Panc1 (cell line): ENCODE measurements at regions not wholly inside any gene's neighbourhood (a gene's known extent, or its start where the extent isn't known, plus 50 kb on each side); places are given as distances from the start of the nearest gene placed in this dataset.

ENCODE experiments used
- ATAC-seq: fragments of 200-7000 bp; cut with Tn5 transposase; 2 replicates; pipeline ENCODE4 v1.9.1; 2020; ENCODE audit warnings: mild to moderate bottlenecking, moderate library complexity
- BruUV-seq: library from RNA; stranded (reverse); fragments of 400-500 nt; replicated peaks from 2 replicates; lab custom pipeline; 2021; lab: Mats Ljungman, UMichigan
- CTCF ChIA-PET: fragments of 300-600 bp; sonication (Branson Sonifier 250); formaldehyde crosslinking; loops from one replicate; lab custom pipeline; 2022; ENCODE audit warnings: antibody characterized with exemption; lab: Charles Lee
- POLR2A ChIA-PET: fragments of 300-600 bp; sonication (Branson Sonifier 250); formaldehyde crosslinking; loops from one replicate; lab custom pipeline; 2022; ENCODE audit warnings: antibody characterized with exemption; lab: Charles Lee
- DNase-seq: peaks from one replicate; pipeline ENCODE4 v3.0.0-alpha.2; 2010; ENCODE audit warnings: low read depth, low spot score
- H3K27ac ChIP-seq: 2 replicates; pipeline ENCODE4 v1.5.1; 2011; ENCODE audit warnings: mild to moderate bottlenecking, low read length, inconsistent platforms
- H3K27me3 ChIP-seq: fragments of 200-500 bp; sonication (Bioruptor generic); 2 replicates; pipeline ENCODE4 v1.6.0; 2014; ENCODE audit warnings: low read length, inconsistent platforms; ENCODE audit not compliant: control insufficient read depth, insufficient read depth
- H3K36me3 ChIP-seq: fragments of 200-500 bp; sonication (Bioruptor generic); 2 replicates; pipeline ENCODE4 v1.5.1; 2014; ENCODE audit warnings: inconsistent platforms, mild to moderate bottlenecking, low read length, moderate library complexity; ENCODE audit not compliant: control insufficient read depth, insufficient read depth
- H3K4me1 ChIP-seq: 2 replicates; pipeline ENCODE4 v1.5.1; 2011; ENCODE audit warnings: inconsistent platforms, mild to moderate bottlenecking, low read length, moderate library complexity; ENCODE audit not compliant: control insufficient read depth, insufficient read depth
- H3K4me3 ChIP-seq, 2 experiments: 2 replicates each; pipeline ENCODE4 v1.5.1; 2011 to 2012; ENCODE audit warnings: low read depth in 2 of 2, low read length in 2 of 2, mild to moderate bottlenecking in 2 of 2, inconsistent platforms in 1 of 2, moderate library complexity in 1 of 2
- H3K9me3 ChIP-seq: fragments of 200-500 bp; sonication (Bioruptor generic); 2 replicates; pipeline ENCODE4 v1.5.1; 2014; ENCODE audit warnings: low read depth, mild to moderate bottlenecking, inconsistent platforms, low read length, moderate library complexity; ENCODE audit not compliant: control insufficient read depth, insufficient read depth
- CTCF ChIP-seq: fragments of 450-650 bp; IDR thresholded peaks from 2 replicates; pipeline ENCODE4 v1.5.1; 2017; ENCODE audit warnings: mild to moderate bottlenecking
- POLR2AphosphoS5 ChIP-seq: IDR thresholded peaks from 2 replicates; pipeline ENCODE4 v1.6.1; 2012; ENCODE audit warnings: mild to moderate bottlenecking, low read depth, low read length, moderate library complexity
- REST ChIP-seq, 2 experiments: IDR thresholded peaks; 2 replicates each; pipeline ENCODE4 v1.6.1; 2011 to 2012; ENCODE audit warnings: low read depth in 2 of 2, control low read depth in 1 of 2, low read length in 1 of 2, mild to moderate bottlenecking in 1 of 2, moderate library complexity in 1 of 2; ENCODE audit not compliant: insufficient read depth in 1 of 2
- SIN3A ChIP-seq: IDR thresholded peaks from 2 replicates; pipeline ENCODE4 v1.6.1; 2012; ENCODE audit warnings: low read depth, mild to moderate bottlenecking, low read length, moderate library complexity, borderline replicate concordance; ENCODE audit not compliant: insufficient read depth
- TCF7L2 ChIP-seq: IDR thresholded peaks from 2 replicates; pipeline ENCODE4 v1.6.1; 2011; ENCODE audit warnings: mild to moderate bottlenecking, low read depth, low read length, inconsistent platforms
- in situ Hi-C: cut with HindIII; loops from 2 replicates; pipeline ENCODE4 v1.10.0; 2016; ENCODE audit warnings: low sequenced_read_pairs, low pct_unique_long_range_greater_than_20kb
- intact Hi-C: fragments of 100-400 bp; cut with micrococcal nuclease; formaldehyde crosslinking; loops from one replicate; pipeline ENCODE4 v1.10.0; 2022; ENCODE audit not compliant: unreplicated experiment

- intact Hi-C loops (no loop called here), in situ Hi-C loops (no loop called here)
- Histone ChIP-seq H3K4me3 (no peak overlapping the region), H3K27me3 (no peaks in the 10 kb centered on the region), H3K36me3 (no peaks in the 10 kb centered on the region), H3K9me3 (no peaks in the 10 kb centered on the region), H3K4me1 (no peaks in the 10 kb centered on the region), H3K27ac (no peak overlapping the region)
- CTCF ChIA-PET, result no interaction called here
- ATAC-seq (no peak), DNase-seq (no peak)
- TF ChIP-seq CTCF (no peak), TCF7L2 (no peak), SIN3A (no peak), REST (IDR thresholded peaks at IDR 0.05; ENCODE audit: insufficient read depth in 1 of 2, low read depth in 2 of 2, low read length in 1 of 2) (no peak), POLR2AphosphoS5 (no peak)
- POLR2A ChIA-PET, result interaction anchor here (0.6 kb wide), 1 partner anchor 723 kb away, joined by 6 read pairs; no protein-coding TSS in a partner anchor
- no TSS peak for BruUV-seq
Observed at GRCh38 chr17:63138713-63139112, 172.7 kb downstream of the TANC2 start.

- in situ Hi-C loops (no loop called here), intact Hi-C loops (no loop called here)
- H3K4me3 ChIP-seq, result no peak overlapping the region
- no TSS peak for BruUV-seq
- H3K27ac ChIP-seq, result no peak overlapping the region
- POLR2A ChIA-PET, result no interaction called here
- no peaks in the 10 kb centered on the region for H3K27me3 ChIP-seq
- CTCF ChIA-PET, result no interaction called here
- no peaks in the 10 kb centered on the region for H3K4me1 ChIP-seq
- DNase-seq, result no peak
- no peaks in the 10 kb centered on the region for H3K9me3 ChIP-seq
- no peaks in the 10 kb centered on the region for H3K36me3 ChIP-seq
- TF ChIP-seq REST (IDR thresholded peaks at IDR 0.05; ENCODE audit: insufficient read depth in 1 of 2, low read depth in 2 of 2, low read length in 1 of 2) (no peak), POLR2AphosphoS5 (no peak), TCF7L2 (no peak), CTCF (no peak)
- ATAC-seq, result no peak
Observed at GRCh38 chr17:63139356-63139755, 173.3 kb downstream of the TANC2 start.
